HFF-Myc (cell line): ENCODE measurements at regions not wholly inside any gene's neighbourhood (a gene's known extent, or its start where the extent isn't known, plus 50 kb on each side); places are given as distances from the start of the nearest gene placed in this dataset.

Experiments used
- DNase-seq: peaks from one replicate; pipeline ENCODE4 v3.0.0-alpha.2; 2011; ENCODE audit warnings: low read depth; ENCODE audit errors: extremely low read depth
- H3K4me3 ChIP-seq: replicated peaks from 2 replicates; pipeline ENCODE4 v1.5.1; 2011; ENCODE audit warnings: low read depth, mild to moderate bottlenecking, control low read depth, low read length
- CTCF ChIP-seq: IDR thresholded peaks from 2 replicates; pipeline ENCODE4 v1.5.1; 2012; ENCODE audit warnings: mild to moderate bottlenecking, low read depth, low read length, control low read depth; ENCODE audit errors: missing control alignments

- no peak for DNase-seq
- no peak for TF ChIP-seq CTCF
- H3K4me3 ChIP-seq, result no peak overlapping the region
These were observed 314.7 kb downstream of the TXNL1 start for GRCh38 chr18:56323673-56324072.

GRCh38 chr18:56322406-56322805 is 316.0 kb downstream of the TXNL1 start:
- no peak for TF ChIP-seq CTCF
- H3K4me3 ChIP-seq, result no peak overlapping the region
- no peak for DNase-seq

GRCh38 chr18:56321470-56321869 is 316.9 kb downstream of the TXNL1 start:
- no peak for DNase-seq

GRCh38 chr18:56319953-56320352 is 318.4 kb downstream of the TXNL1 start:
- no peak for TF ChIP-seq CTCF
- no peak for DNase-seq
- H3K4me3 ChIP-seq, result no peak overlapping the region

More at GRCh38 chr18:56321470-56321869, 316.9 kb downstream of the TXNL1 start:
- H3K4me3 ChIP-seq, result no peak overlapping the region
- TF ChIP-seq CTCF, result no peak

GRCh38 chr18:56316727-56317126 is 321.7 kb downstream of the TXNL1 start:
- no peak overlapping the region for H3K4me3 ChIP-seq
- TF ChIP-seq CTCF, result no peak
- no peak for DNase-seq

GRCh38 chr18:56315363-56315762 is 323.0 kb downstream of the TXNL1 start:
- H3K4me3 ChIP-seq, result no peak overlapping the region
- TF ChIP-seq CTCF, result no peak
- no peak for DNase-seq

GRCh38 chr18:56314396-56314795 is 324.0 kb downstream of the TXNL1 start:
- H3K4me3 ChIP-seq, result no peak overlapping the region
- TF ChIP-seq CTCF, result peak; percentile 19
- no peak for DNase-seq
